Left colon (tissue), 2 donors: ENCODE measurements at regions not wholly inside any gene's neighbourhood (a gene's known extent, or its start where the extent isn't known, plus 50 kb on each side); places are given as distances from the start of the nearest gene placed in this dataset.
"Not testable (repeated sequence)": the region's sequence is repeated elsewhere in the genome, so short reads cannot be mapped to it uniquely, and the experiment has no call there.

Source experiments
- ATAC-seq: fragments of 200-7000 bp; cut with Tn5 transposase; one replicate; pipeline ENCODE4 v1.9.1; 2020; ENCODE audit warnings: mild to moderate bottlenecking, moderate library complexity
- DNase-seq, 2 donors: peaks; one replicate each; pipeline ENCODE4 v3.0.0-alpha.2; 2020
- intact Hi-C, 2 donors: fragments of 100-400 bp; cut with DNase I in 1 of 2; cut with micrococcal nuclease in 1 of 2; formaldehyde crosslinking; loops; one replicate each; pipeline versions ENCODE4 v1.11.2 to v1.14.0; 2022; cut with DNase I, micrococcal nuclease
- donor health status: DM: no; HTN: no; CAD: no.
- donor health status: DM: yes; HTN: yes; CAD: no.

GRCh38 chr7:39758234-39758970 is 135.0 kb downstream of the RALA start:
- intact Hi-C loops, result no loop called here
- ATAC-seq (no peak), DNase-seq (no peak)

- no peak for DNase-seq
- no peak for ATAC-seq
- intact Hi-C loops, result no loop called here
Measured at GRCh38 chr7:39761449-39761848, 138.1 kb downstream of the RALA start.

GRCh38 chr7:39762466-39762865 is 139.1 kb downstream of the RALA start:
- DNase-seq, intact Hi-C loops, ATAC-seq: not testable (repeated sequence)

- intact Hi-C loops, ATAC-seq, DNase-seq: not testable (repeated sequence)
Measured at GRCh38 chr7:39762881-39763280, 139.5 kb downstream of the RALA start.

- DNase-seq, ATAC-seq, intact Hi-C loops: not testable (repeated sequence)
Measured at GRCh38 chr7:39765833-39766232, 142.5 kb downstream of the RALA start.

- ATAC-seq, DNase-seq, intact Hi-C loops: not testable (repeated sequence)
Measured at GRCh38 chr7:39768439-39768838, 145.1 kb downstream of the RALA start.

- DNase-seq, ATAC-seq, intact Hi-C loops: not testable (repeated sequence)
Measured at GRCh38 chr7:39774341-39774851, 151.0 kb downstream of the RALA start.

- intact Hi-C loops, ATAC-seq: not testable (repeated sequence)
Measured at GRCh38 chr7:39781557-39781956, 158.2 kb downstream of the RALA start.

GRCh38 chr7:39786440-39786839 is 163.1 kb downstream of the RALA start:
- intact Hi-C loops, DNase-seq, ATAC-seq: not testable (repeated sequence)

More at GRCh38 chr7:39781557-39781956, 158.2 kb downstream of the RALA start:
- DNase-seq, result not testable (repeated sequence)

GRCh38 chr7:39791035-39791434 is 159.0 kb upstream of the CDK13 start:
- intact Hi-C loops, DNase-seq, ATAC-seq: not testable (repeated sequence)

GRCh38 chr7:39791911-39792310 is 158.1 kb upstream of the CDK13 start:
- intact Hi-C loops, ATAC-seq, DNase-seq: not testable (repeated sequence)

- intact Hi-C loops, ATAC-seq, DNase-seq: not testable (repeated sequence)
Measured at GRCh38 chr7:39793026-39793425, 157.0 kb upstream of the CDK13 start.

GRCh38 chr7:39793851-39794250 is 156.2 kb upstream of the CDK13 start:
- intact Hi-C loops, ATAC-seq, DNase-seq: not testable (repeated sequence)

- ATAC-seq, intact Hi-C loops, DNase-seq: not testable (repeated sequence)
Measured at GRCh38 chr7:39796947-39797346, 153.1 kb upstream of the CDK13 start.

GRCh38 chr7:39798077-39798476 is 152.0 kb upstream of the CDK13 start:
- intact Hi-C loops, ATAC-seq, DNase-seq: not testable (repeated sequence)

GRCh38 chr7:39808796-39809481 is 141.1 kb upstream of the CDK13 start:
- DNase-seq (no peak), ATAC-seq (no peak)
- intact Hi-C loops, result no loop called here

GRCh38 chr7:39810204-39810642 is 139.8 kb upstream of the CDK13 start:
- ATAC-seq (no peak), DNase-seq (no peak)
- intact Hi-C loops, result no loop called here

- no peak for DNase-seq
- ATAC-seq, result no peak
- intact Hi-C loops, result no loop called here
Measured at GRCh38 chr7:39810710-39811109, 139.3 kb upstream of the CDK13 start.

GRCh38 chr7:39811161-39811614 is 138.9 kb upstream of the CDK13 start:
- ATAC-seq (no peak), DNase-seq (no peak)
- intact Hi-C loops, result no loop called here
